SK-N-SH treated with all-trans-retinoic acid at 6 μM for 48 hours (cell line): ENCODE measurements at regions not wholly inside any gene's neighbourhood (a gene's known extent, or its start where the extent isn't known, plus 50 kb on each side); places are given as distances from the start of the nearest gene placed in this dataset.

ENCODE experiments used
- ATAC-seq: fragments of 200-7000 bp; cut with Tn5 transposase; 3 replicates; pipeline ENCODE4 v1.9.1; 2020; ENCODE audit warnings: mild to moderate bottlenecking, moderate library complexity
- BACH2 ChIP-seq: fragments of 250-450 bp; sonication (Bioruptor Pico); IDR thresholded peaks from 2 replicates; pipeline ENCODE4 v1.9.0; 2021; ENCODE audit warnings: mild to moderate bottlenecking, borderline replicate concordance
- CREB5 ChIP-seq: fragments of 250-450 bp; sonication (Bioruptor Pico); IDR thresholded peaks from 2 replicates; pipeline ENCODE4 v1.5.1; 2020; ENCODE audit warnings: low read depth, mild to moderate bottlenecking, moderate library complexity
- CSDC2 ChIP-seq: fragments of 250-450 bp; sonication (Bioruptor Pico); IDR thresholded peaks from 2 replicates; pipeline ENCODE4 v1.5.0; 2020; ENCODE audit warnings: mild to moderate bottlenecking, moderate library complexity
- ESRRG ChIP-seq: fragments of 250-450 bp; sonication (Bioruptor Pico); IDR thresholded peaks from 2 replicates; pipeline ENCODE4 v1.6.1; 2021; ENCODE audit warnings: mild to moderate bottlenecking
- GLIS3 ChIP-seq: fragments of 250-450 bp; sonication (Bioruptor Pico); IDR thresholded peaks from 2 replicates; pipeline ENCODE4 v1.5.0; 2020; ENCODE audit warnings: mild to moderate bottlenecking, moderate library complexity
- ISL1 ChIP-seq: fragments of 250-450 bp; sonication (Bioruptor Pico); IDR thresholded peaks from 2 replicates; pipeline ENCODE4 v2.1.2; 2022; ENCODE audit warnings: mild to moderate bottlenecking, moderate library complexity
- OSR1 ChIP-seq: fragments of 250-450 bp; sonication (Bioruptor Pico); IDR thresholded peaks from 2 replicates; pipeline ENCODE4 v1.8.0; 2022; ENCODE audit warnings: moderate library complexity, mild to moderate bottlenecking, inconsistent platforms
- POU6F1 ChIP-seq: fragments of 250-450 bp; sonication (Bioruptor Pico); IDR thresholded peaks from 2 replicates; pipeline ENCODE4 v1.8.0; 2021; ENCODE audit warnings: low read depth, mild to moderate bottlenecking, moderate library complexity, borderline replicate concordance
- PPARA ChIP-seq: fragments of 250-450 bp; sonication (Bioruptor Pico); IDR thresholded peaks from 2 replicates; pipeline ENCODE4 v1.5.0; 2020; ENCODE audit warnings: mild to moderate bottlenecking, borderline replicate concordance
- RARB ChIP-seq: fragments of 250-450 bp; sonication (Bioruptor Pico); IDR thresholded peaks from 2 replicates; pipeline ENCODE4 v1.8.0; 2021; ENCODE audit warnings: mild to moderate bottlenecking, moderate library complexity
- TCF4 ChIP-seq: fragments of 250-450 bp; sonication (Bioruptor Pico); IDR thresholded peaks from 2 replicates; pipeline ENCODE4 v1.8.0; 2021; ENCODE audit warnings: mild to moderate bottlenecking, moderate library complexity, borderline replicate concordance
- TOX ChIP-seq: fragments of 250-450 bp; sonication (Bioruptor Pico); IDR thresholded peaks from 2 replicates; pipeline ENCODE4 v1.8.0; 2021; ENCODE audit warnings: mild to moderate bottlenecking, moderate library complexity, borderline replicate concordance
- ZC3H10 ChIP-seq: fragments of 250-450 bp; sonication (Bioruptor Pico); IDR thresholded peaks from 2 replicates; pipeline ENCODE4 v1.5.1; 2021; ENCODE audit warnings: mild to moderate bottlenecking, moderate library complexity
- ZFP3 ChIP-seq: fragments of 250-450 bp; sonication (Bioruptor Pico); IDR thresholded peaks from 2 replicates; pipeline ENCODE4 v1.5.0; 2020; ENCODE audit warnings: mild to moderate bottlenecking, moderate library complexity
- ZFP30 ChIP-seq: fragments of 450-650 bp; formaldehyde crosslinking; IDR thresholded peaks from 2 replicates; pipeline ENCODE4 v1.5.0; 2022; ENCODE audit warnings: mild to moderate bottlenecking, moderate library complexity
- ZNF8 ChIP-seq: fragments of 450-650 bp; formaldehyde crosslinking; IDR thresholded peaks from 2 replicates; pipeline ENCODE4 v1.5.0; 2020; ENCODE audit warnings: mild to moderate bottlenecking, moderate library complexity
- TF ChIP-seq, protein P1 (sequence below): fragments of 250-450 bp; sonication (Bioruptor Pico); IDR thresholded peaks from 2 replicates; pipeline ENCODE4 v1.5.1; 2021; ENCODE audit warnings: mild to moderate bottlenecking, moderate library complexity
- TF ChIP-seq, protein P2 (sequence below): fragments of 250-450 bp; sonication (Bioruptor Pico); IDR thresholded peaks from 2 replicates; pipeline ENCODE4 v1.5.0; 2020; ENCODE audit warnings: mild to moderate bottlenecking, moderate library complexity

- TF ChIP-seq TCF4 (CRISPR knock-in tag) (no peak), POU6F1 (CRISPR knock-in tag) (no peak), PPARA (CRISPR knock-in tag) (no peak), GLIS3 (CRISPR knock-in tag) (no peak)
- ATAC-seq = no peak
Measured at GRCh38 chr2:7619203-7619970, 702.2 kb downstream of the RNF144A start.

DNA sequence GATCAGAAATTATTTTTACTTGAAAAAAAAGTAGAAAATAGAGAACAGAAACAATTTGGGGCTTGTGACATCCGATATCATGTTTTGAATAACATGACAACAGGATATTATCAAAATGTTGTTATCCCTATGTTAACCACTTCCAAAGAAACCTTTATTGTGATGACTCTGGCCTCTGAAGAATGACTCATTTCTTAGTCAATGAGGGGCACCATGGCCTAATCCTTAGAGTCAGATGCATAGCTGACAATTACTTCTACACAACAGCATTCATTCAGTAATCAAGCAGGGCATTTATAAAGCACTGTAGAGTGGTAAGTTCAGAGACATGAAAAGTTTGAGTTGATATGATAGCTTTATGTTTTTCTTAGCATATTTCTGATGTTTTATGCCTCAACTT, 703.0 kb downstream of the RNF144A start:
- ATAC-seq = peak; percentile 31; the same call in 1 of the 3 replicates
- TF ChIP-seq RARB (CRISPR knock-in tag) = no peak
- no peak for TF ChIP-seq OSR1 (CRISPR knock-in tag)
- no peak for TF ChIP-seq TOX (CRISPR knock-in tag)

GRCh38 chr2:7621018-7621814, 704.0 kb downstream of the RNF144A start:
- ATAC-seq = no peak
- no peak for TF ChIP-seq CREB5 (CRISPR knock-in tag)
- no peak for TF ChIP-seq OSR1 (CRISPR knock-in tag)
- no peak for TF ChIP-seq ISL1 (CRISPR knock-in tag)
- TF ChIP-seq RARB (CRISPR knock-in tag) = no peak
- TF ChIP-seq, protein P1, sequence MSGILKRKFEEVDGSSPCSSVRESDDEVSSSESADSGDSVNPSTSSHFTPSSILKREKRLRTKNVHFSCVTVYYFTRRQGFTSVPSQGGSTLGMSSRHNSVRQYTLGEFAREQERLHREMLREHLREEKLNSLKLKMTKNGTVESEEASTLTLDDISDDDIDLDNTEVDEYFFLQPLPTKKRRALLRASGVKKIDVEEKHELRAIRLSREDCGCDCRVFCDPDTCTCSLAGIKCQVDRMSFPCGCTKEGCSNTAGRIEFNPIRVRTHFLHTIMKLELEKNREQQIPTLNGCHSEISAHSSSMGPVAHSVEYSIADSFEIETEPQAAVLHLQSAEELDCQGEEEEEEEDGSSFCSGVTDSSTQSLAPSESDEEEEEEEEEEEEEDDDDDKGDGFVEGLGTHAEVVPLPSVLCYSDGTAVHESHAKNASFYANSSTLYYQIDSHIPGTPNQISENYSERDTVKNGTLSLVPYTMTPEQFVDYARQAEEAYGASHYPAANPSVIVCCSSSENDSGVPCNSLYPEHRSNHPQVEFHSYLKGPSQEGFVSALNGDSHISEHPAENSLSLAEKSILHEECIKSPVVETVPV (CRISPR knock-in tag) = no peak
- no peak for TF ChIP-seq GLIS3 (CRISPR knock-in tag)
- TF ChIP-seq ZC3H10 (CRISPR knock-in tag) = no peak
- no peak for TF ChIP-seq ZNF8 (CRISPR knock-in tag)
- TF ChIP-seq ZFP3 (CRISPR knock-in tag) = no peak
- TF ChIP-seq, protein P2, sequence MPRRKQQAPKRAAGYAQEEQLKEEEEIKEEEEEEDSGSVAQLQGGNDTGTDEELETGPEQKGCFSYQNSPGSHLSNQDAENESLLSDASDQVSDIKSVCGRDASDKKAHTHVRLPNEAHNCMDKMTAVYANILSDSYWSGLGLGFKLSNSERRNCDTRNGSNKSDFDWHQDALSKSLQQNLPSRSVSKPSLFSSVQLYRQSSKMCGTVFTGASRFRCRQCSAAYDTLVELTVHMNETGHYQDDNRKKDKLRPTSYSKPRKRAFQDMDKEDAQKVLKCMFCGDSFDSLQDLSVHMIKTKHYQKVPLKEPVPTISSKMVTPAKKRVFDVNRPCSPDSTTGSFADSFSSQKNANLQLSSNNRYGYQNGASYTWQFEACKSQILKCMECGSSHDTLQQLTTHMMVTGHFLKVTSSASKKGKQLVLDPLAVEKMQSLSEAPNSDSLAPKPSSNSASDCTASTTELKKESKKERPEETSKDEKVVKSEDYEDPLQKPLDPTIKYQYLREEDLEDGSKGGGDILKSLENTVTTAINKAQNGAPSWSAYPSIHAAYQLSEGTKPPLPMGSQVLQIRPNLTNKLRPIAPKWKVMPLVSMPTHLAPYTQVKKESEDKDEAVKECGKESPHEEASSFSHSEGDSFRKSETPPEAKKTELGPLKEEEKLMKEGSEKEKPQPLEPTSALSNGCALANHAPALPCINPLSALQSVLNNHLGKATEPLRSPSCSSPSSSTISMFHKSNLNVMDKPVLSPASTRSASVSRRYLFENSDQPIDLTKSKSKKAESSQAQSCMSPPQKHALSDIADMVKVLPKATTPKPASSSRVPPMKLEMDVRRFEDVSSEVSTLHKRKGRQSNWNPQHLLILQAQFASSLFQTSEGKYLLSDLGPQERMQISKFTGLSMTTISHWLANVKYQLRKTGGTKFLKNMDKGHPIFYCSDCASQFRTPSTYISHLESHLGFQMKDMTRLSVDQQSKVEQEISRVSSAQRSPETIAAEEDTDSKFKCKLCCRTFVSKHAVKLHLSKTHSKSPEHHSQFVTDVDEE (CRISPR knock-in tag) = no peak

DNA sequence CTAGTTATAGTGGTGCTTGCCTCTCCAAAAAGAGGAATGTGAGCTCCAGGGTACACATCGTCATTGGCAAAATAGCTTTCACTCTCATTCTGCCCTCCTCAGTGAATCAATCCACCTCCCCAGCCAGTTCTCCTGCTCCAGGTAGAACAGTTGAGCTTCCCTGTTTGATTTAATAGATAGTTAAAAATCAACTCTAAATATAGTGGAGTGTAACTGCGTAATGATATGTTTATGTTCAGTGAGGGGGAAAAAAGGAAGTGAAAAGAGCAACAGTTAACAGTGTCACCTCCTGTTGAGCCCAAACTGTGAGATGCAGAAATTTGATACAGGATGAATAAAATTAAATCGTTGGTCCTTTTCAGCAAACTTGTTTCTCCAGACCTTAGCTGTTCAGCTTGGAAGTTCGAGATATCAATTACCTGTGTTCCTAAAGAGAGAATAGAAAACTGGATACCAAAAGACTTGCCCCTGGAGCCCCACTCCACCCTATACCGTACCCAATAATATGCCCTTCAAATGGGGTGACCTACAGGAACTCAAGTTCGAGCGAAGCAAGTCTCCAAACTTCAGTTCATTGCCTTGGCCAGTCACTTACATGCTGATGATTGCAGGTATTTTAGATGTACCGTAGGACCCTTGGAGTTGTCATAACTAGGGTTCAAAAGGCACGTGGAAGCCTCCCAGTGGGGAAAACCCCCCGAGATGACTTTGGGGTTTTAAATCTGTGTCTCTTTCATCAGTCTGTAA, 708.4 kb downstream of the RNF144A start:
- ATAC-seq = no peak
- TF ChIP-seq ZNF8 (CRISPR knock-in tag) (no peak), CSDC2 (no peak), BACH2 (no peak), ZFP30 (no peak), ESRRG (CRISPR knock-in tag) (no peak), OSR1 (CRISPR knock-in tag) (no peak), GLIS3 (CRISPR knock-in tag) (no peak), POU6F1 (CRISPR knock-in tag) (no peak), PPARA (CRISPR knock-in tag) (no peak)
- TF ChIP-seq, protein P2 (CRISPR knock-in tag) = no peak
- TF ChIP-seq, protein P1 (CRISPR knock-in tag) = no peak
